Right atrium auricular region (tissue), 2 donors: ENCODE measurements at regions not wholly inside any gene's neighbourhood (a gene's known extent, or its start where the extent isn't known, plus 50 kb on each side); places are given as distances from the start of the nearest gene placed in this dataset.

Experiments
- DNase-seq: peaks from one replicate; pipeline ENCODE4 v3.0.0-alpha.2; 2019; ENCODE audit warnings: low spot score
- H3K27ac ChIP-seq, 2 donors: fragments of 200-600 bp; sonication (generic); 1 replicate in 1 of 2; 2 replicates in 1 of 2; pipeline ENCODE4 v1.5.1; 2016 to 2019
- H3K27me3 ChIP-seq, 2 donors: fragments of 200-600 bp; sonication (generic); one replicate each; pipeline versions ENCODE4 v1.5.1 to v1.6.0; 2017 to 2019
- H3K36me3 ChIP-seq: fragments of 200-600 bp; sonication (generic); one replicate; pipeline ENCODE4 v1.5.1; 2016
- H3K4me1 ChIP-seq, 2 donors: fragments of 200-600 bp; sonication (generic); one replicate each; pipeline versions ENCODE4 v1.5.1 to v1.6.0; 2017 to 2019
- H3K4me3 ChIP-seq, 2 donors: fragments of 200-600 bp; sonication (generic); 1 replicate in 1 of 2; 2 replicates in 1 of 2; pipeline ENCODE4 v1.5.1; 2017 to 2019; ENCODE audit warnings: mild to moderate bottlenecking in 1 of 2, moderate library complexity in 1 of 2
- H3K9me3 ChIP-seq, 2 donors: fragments of 200-600 bp; sonication (generic); one replicate each; pipeline ENCODE4 v1.5.1; 2019
- CTCF ChIP-seq, 2 donors: fragments of 200-600 bp; sonication (generic); IDR thresholded peaks; one replicate each; pipeline ENCODE4 v1.5.1; 2019; ENCODE audit warnings: antibody characterized with exemption in 2 of 2

- Histone ChIP-seq H3K36me3 (no peaks in the 10 kb centered on the region), H3K4me3 (no peak overlapping the region), H3K27ac (no peak overlapping the region), H3K27me3 (no peaks in the 10 kb centered on the region), H3K9me3 (no peaks in the 10 kb centered on the region), H3K4me1 (no peaks in the 10 kb centered on the region)
- TF ChIP-seq CTCF (IDR thresholded peaks at IDR 0.05) = no peak
- DNase-seq = no peak
Measured at GRCh38 chr1:18004278-18004677, 103.3 kb upstream of the IGSF21 start.

GRCh38 chr1:18005238-18005637 lies 102.4 kb upstream of the IGSF21 start:
- Histone ChIP-seq H3K9me3 (no peaks in the 10 kb centered on the region), H3K27me3 (no peaks in the 10 kb centered on the region), H3K4me3 (no peak overlapping the region), H3K36me3 (no peaks in the 10 kb centered on the region), H3K27ac (no peak overlapping the region), H3K4me1 (no peaks in the 10 kb centered on the region)
- no peak for DNase-seq
- no peak for TF ChIP-seq CTCF (IDR thresholded peaks at IDR 0.05)

GRCh38 chr1:18007391-18008041 lies 100.1 kb upstream of the IGSF21 start:
- Histone ChIP-seq H3K4me3 (no peak overlapping the region), H3K36me3 (no peaks in the 10 kb centered on the region), H3K9me3 (no peaks in the 10 kb centered on the region), H3K27ac (no peak overlapping the region), H3K4me1 (no peaks in the 10 kb centered on the region), H3K27me3 (no peaks in the 10 kb centered on the region)
- TF ChIP-seq CTCF (IDR thresholded peaks at IDR 0.05) = no peak
- DNase-seq = no peak

- no peak for TF ChIP-seq CTCF (IDR thresholded peaks at IDR 0.05)
- Histone ChIP-seq H3K4me1 (no peaks in the 10 kb centered on the region), H3K36me3 (no peaks in the 10 kb centered on the region), H3K4me3 (no peak overlapping the region), H3K27me3 (no peaks in the 10 kb centered on the region), H3K27ac (no peak overlapping the region), H3K9me3 (no peaks in the 10 kb centered on the region)
- no peak for DNase-seq
Measured at GRCh38 chr1:18008081-18008480, 99.5 kb upstream of the IGSF21 start.

- Histone ChIP-seq H3K4me1 (no peaks in the 10 kb centered on the region), H3K36me3 (no peaks in the 10 kb centered on the region), H3K27me3 (no peaks in the 10 kb centered on the region), H3K4me3 (no peak overlapping the region), H3K27ac (no peak overlapping the region), H3K9me3 (no peaks in the 10 kb centered on the region)
- no peak for TF ChIP-seq CTCF (IDR thresholded peaks at IDR 0.05)
- no peak for DNase-seq
Measured at GRCh38 chr1:18009055-18009454, 98.5 kb upstream of the IGSF21 start.

GRCh38 chr1:18009478-18009961 lies 98.1 kb upstream of the IGSF21 start:
- no peaks in the 10 kb centered on the region for H3K36me3 ChIP-seq
- no peak for TF ChIP-seq CTCF (IDR thresholded peaks at IDR 0.05)
- H3K4me3 ChIP-seq = no peak overlapping the region
- H3K4me1 ChIP-seq = no peaks in the 10 kb centered on the region
- no peaks in the 10 kb centered on the region for H3K27me3 ChIP-seq
- no peaks in the 10 kb centered on the region for H3K9me3 ChIP-seq
- DNase-seq = no peak
- no peak overlapping the region for H3K27ac ChIP-seq
